ENCODE measurements at regions not wholly inside any gene's neighbourhood (a gene's known extent, or its start where the extent isn't known, plus 50 kb on each side); places are given as distances from the start of the nearest gene placed in this dataset.

DNA sequence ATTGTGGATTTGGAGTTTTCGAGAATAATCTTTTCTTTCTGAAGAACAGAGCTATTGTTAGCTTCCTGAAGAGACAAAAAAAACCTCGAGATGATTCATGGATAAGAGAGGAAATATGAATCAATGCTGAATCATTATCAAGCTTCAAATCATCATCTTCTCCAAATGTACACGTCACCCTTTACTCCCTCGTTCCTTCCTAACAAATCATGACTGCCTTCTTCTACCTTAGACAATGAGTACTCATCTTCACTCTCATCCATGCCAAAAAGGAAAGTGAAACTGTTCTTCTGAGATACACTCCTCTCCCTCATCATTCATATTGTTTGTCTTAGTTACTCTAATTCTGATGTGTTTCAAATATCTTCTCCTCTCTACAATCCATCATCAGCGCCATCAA is 1115.8 kb upstream of the ATXN7L3B start:
- Histone ChIP-seq H3K9me3 (ENCODE audit: control insufficient read depth, low read length) (peaks cover 7% of the 10 kb centered on the region), H3K27me3 (replicated peaks; ENCODE audit: control insufficient read depth, insufficient read depth, low read length) (no peaks in the 10 kb centered on the region), H3K4me3 (ENCODE audit: low read length) (peak overlapping the region; percentile 17), H3K36me3 (ENCODE audit: control insufficient read depth, insufficient read depth, low read length, severe bottlenecking) (no peaks in the 10 kb centered on the region), H3K4me1 (ENCODE audit: control insufficient read depth, insufficient read depth, low read length) (no peaks in the 10 kb centered on the region), H3K9ac (ENCODE audit: low read length) (no peak overlapping the region)
- peak; percentile 0 for DNase-seq (ENCODE audit: low read depth)

DNA sequence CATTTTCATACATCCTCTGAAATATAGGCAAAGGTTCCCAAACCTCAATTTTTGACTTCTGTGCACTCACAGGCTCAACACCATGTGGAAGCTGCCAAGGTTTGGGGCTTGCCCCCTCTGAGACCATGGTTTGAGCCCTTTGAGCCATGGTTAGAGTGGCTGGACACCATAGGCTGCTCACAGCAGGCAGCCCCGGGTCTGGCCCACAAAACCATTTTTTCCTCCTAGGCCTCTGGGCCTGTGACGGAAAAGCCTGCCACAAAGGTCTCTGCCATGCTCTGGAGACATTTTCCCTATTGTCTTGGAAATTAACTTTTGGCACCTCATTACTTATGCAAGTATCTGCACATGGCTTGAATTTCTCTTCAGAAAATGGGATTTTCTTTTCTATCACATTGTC is 1113.2 kb upstream of the ATXN7L3B start:
- DNase-seq (ENCODE audit: low read depth), result no peak
- Histone ChIP-seq H3K4me3 (ENCODE audit: low read length) (no peak overlapping the region), H3K36me3 (ENCODE audit: control insufficient read depth, insufficient read depth, low read length, severe bottlenecking) (no peaks in the 10 kb centered on the region)

DNA sequence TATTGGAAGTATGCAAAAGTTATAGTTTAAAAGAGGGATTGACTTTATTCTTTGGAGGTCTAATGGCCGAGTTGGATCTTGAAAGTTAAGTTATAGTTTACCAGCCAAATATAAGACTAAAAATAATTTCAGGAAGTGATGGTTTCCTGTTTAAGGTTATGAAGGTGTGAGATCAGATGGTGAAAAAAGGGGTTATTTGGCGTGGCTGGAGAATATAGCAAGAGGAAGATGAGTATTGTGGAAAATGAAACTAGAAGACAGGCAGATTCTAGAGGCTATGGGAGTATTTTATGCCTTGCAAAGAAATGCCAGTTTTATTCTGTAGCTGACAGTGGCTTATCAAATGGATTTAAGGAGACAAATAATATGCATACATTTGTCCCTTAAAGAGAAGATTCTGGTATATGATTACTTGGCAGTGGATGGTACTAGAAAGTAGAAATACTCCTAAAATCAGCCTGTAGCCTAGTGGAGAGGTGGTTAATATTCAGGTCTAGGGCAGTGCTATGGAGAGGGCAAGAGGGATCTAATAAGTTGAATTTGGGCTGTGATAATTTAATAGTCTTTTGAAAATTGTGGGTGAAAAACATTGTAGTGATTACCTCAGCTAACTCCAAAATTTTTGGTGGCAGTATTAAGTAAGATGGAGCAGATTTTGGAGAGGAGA is 1091.8 kb upstream of the ATXN7L3B start:
- no peak overlapping the region for H3K9ac ChIP-seq (ENCODE audit: low read length)
- DNase-seq (ENCODE audit: low read depth), result no peak
- H3K9me3 ChIP-seq (ENCODE audit: control insufficient read depth, low read length), result no peaks in the 10 kb centered on the region
- H3K4me1 ChIP-seq (ENCODE audit: control insufficient read depth, insufficient read depth, low read length), result no peaks in the 10 kb centered on the region
- no peaks in the 10 kb centered on the region for H3K27me3 ChIP-seq (replicated peaks; ENCODE audit: control insufficient read depth, insufficient read depth, low read length)
- H3K36me3 ChIP-seq (ENCODE audit: control insufficient read depth, insufficient read depth, low read length, severe bottlenecking), result no peaks in the 10 kb centered on the region
- no peak overlapping the region for H3K4me3 ChIP-seq (ENCODE audit: low read length)

More for the DNA sequence above, 1113.2 kb upstream of the ATXN7L3B start:
- Histone ChIP-seq H3K27me3 (replicated peaks; ENCODE audit: control insufficient read depth, insufficient read depth, low read length) (no peaks in the 10 kb centered on the region), H3K9ac (ENCODE audit: low read length) (no peak overlapping the region), H3K9me3 (ENCODE audit: control insufficient read depth, low read length) (peaks cover 7% of the 10 kb centered on the region), H3K4me1 (ENCODE audit: control insufficient read depth, insufficient read depth, low read length) (no peaks in the 10 kb centered on the region)

- H3K4me1 ChIP-seq (ENCODE audit: control insufficient read depth, insufficient read depth, low read length), result no peaks in the 10 kb centered on the region
- no peak overlapping the region for H3K4me3 ChIP-seq (ENCODE audit: low read length)
- H3K27me3 ChIP-seq (replicated peaks; ENCODE audit: control insufficient read depth, insufficient read depth, low read length), result no peaks in the 10 kb centered on the region
- no peak for DNase-seq (ENCODE audit: low read depth)
- no peak overlapping the region for H3K9ac ChIP-seq (ENCODE audit: low read length)
- no peaks in the 10 kb centered on the region for H3K36me3 ChIP-seq (ENCODE audit: control insufficient read depth, insufficient read depth, low read length, severe bottlenecking)
- no peaks in the 10 kb centered on the region for H3K9me3 ChIP-seq (ENCODE audit: control insufficient read depth, low read length)
Observed at GRCh38 chr12:73452672-73453469, 1084.8 kb upstream of the ATXN7L3B start.

GRCh38 chr12:73460212-73460611 is 1077.4 kb upstream of the ATXN7L3B start:
- no peak overlapping the region for H3K4me3 ChIP-seq (ENCODE audit: low read length)
- H3K27me3 ChIP-seq (replicated peaks; ENCODE audit: control insufficient read depth, insufficient read depth, low read length), result no peaks in the 10 kb centered on the region
- DNase-seq (ENCODE audit: low read depth), result no peak

DNA sequence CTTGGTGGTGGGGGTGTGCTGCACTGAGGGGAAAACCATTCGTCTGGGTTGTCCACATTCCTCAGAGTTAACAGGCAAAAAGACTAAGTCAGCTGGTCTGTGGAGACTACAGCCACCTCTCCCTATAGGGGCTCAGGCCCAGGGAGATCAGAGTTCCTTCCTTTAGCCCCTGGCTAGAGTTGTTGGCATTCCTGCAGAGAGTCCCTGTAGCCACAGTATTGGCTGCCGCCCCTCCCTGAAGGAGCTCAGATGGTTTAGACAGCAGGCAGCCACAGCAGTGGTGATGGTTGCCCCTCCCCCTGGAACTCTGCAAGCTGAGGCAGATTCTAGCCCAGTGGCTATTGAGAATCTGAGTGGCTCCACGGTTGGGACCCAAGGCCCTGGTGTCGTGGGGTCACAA is 1072.5 kb upstream of the ATXN7L3B start:
- DNase-seq (ENCODE audit: low read depth), result no peak
- H3K27me3 ChIP-seq (replicated peaks; ENCODE audit: control insufficient read depth, insufficient read depth, low read length), result no peaks in the 10 kb centered on the region
- H3K4me3 ChIP-seq (ENCODE audit: low read length), result no peak overlapping the region
- peaks cover 5% of the 10 kb centered on the region for H3K9me3 ChIP-seq (ENCODE audit: control insufficient read depth, low read length)
- H3K4me1 ChIP-seq (ENCODE audit: control insufficient read depth, insufficient read depth, low read length), result no peaks in the 10 kb centered on the region
- no peaks in the 10 kb centered on the region for H3K36me3 ChIP-seq (ENCODE audit: control insufficient read depth, insufficient read depth, low read length, severe bottlenecking)
- H3K9ac ChIP-seq (ENCODE audit: low read length), result no peak overlapping the region

More at GRCh38 chr12:73460212-73460611, 1077.4 kb upstream of the ATXN7L3B start:
- no peak overlapping the region for H3K9ac ChIP-seq (ENCODE audit: low read length)
- H3K9me3 ChIP-seq (ENCODE audit: control insufficient read depth, low read length), result no peaks in the 10 kb centered on the region
- no peaks in the 10 kb centered on the region for H3K4me1 ChIP-seq (ENCODE audit: control insufficient read depth, insufficient read depth, low read length)
- no peaks in the 10 kb centered on the region for H3K36me3 ChIP-seq (ENCODE audit: control insufficient read depth, insufficient read depth, low read length, severe bottlenecking)

DNA sequence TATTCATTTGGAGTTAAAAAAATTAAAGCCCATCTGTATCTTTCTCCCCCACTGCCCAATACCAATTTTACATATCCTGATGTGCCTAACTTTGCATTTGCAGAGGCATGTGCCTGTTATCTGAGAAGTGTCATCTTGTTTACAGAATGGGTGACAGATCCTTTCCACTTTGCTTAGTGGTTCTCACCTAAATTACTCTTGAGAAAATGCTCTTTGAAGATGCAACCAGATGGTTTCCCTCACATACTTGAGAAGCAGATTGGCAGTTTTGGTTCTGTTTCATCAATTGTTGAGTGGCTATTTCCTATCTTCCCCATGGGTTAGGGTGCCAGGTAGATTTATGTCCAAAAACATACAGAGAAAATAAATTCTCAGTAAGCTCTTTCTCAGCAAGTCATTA is 1051.4 kb upstream of the ATXN7L3B start:
- H3K36me3 ChIP-seq (ENCODE audit: control insufficient read depth, insufficient read depth, low read length, severe bottlenecking), result no peaks in the 10 kb centered on the region
- peaks cover 15% of the 10 kb centered on the region for H3K9me3 ChIP-seq (ENCODE audit: control insufficient read depth, low read length)
- no peak for DNase-seq (ENCODE audit: low read depth)
- no peak overlapping the region for H3K9ac ChIP-seq (ENCODE audit: low read length)
- H3K4me3 ChIP-seq (ENCODE audit: low read length), result no peak overlapping the region
- H3K4me1 ChIP-seq (ENCODE audit: control insufficient read depth, insufficient read depth, low read length), result no peaks in the 10 kb centered on the region
- no peaks in the 10 kb centered on the region for H3K27me3 ChIP-seq (replicated peaks; ENCODE audit: control insufficient read depth, insufficient read depth, low read length)

- Histone ChIP-seq H3K4me1 (ENCODE audit: control insufficient read depth, insufficient read depth, low read length) (no peaks in the 10 kb centered on the region), H3K9ac (ENCODE audit: low read length) (no peak overlapping the region), H3K27me3 (replicated peaks; ENCODE audit: control insufficient read depth, insufficient read depth, low read length) (no peaks in the 10 kb centered on the region), H3K4me3 (ENCODE audit: low read length) (no peak overlapping the region), H3K36me3 (ENCODE audit: control insufficient read depth, insufficient read depth, low read length, severe bottlenecking) (no peaks in the 10 kb centered on the region), H3K9me3 (ENCODE audit: control insufficient read depth, low read length) (no peaks in the 10 kb centered on the region)
- DNase-seq (ENCODE audit: low read depth), result no peak
Observed at GRCh38 chr12:73506611-73507010, 1031.0 kb upstream of the ATXN7L3B start.

DNA sequence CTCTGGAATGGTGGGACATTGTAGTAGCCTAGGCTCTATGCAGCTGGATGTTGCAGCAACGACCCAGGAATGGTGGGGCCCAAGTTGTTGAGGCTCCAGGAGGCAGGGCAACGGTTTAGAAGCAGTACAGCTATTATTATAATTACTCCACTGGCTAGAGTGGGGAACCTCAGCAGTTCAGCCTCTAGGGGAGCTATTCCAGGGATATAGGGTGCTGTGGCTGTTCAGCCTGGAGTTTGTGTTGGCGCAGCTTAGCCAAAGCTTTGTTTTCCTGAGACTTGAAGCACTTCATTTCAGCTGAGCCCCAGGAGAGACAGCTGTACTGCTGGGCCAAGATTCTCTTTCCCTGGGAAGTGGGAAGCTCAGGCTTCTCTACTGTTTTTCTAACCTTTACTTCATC is 1023.0 kb upstream of the ATXN7L3B start:
- DNase-seq (ENCODE audit: low read depth), result no peak
- no peaks in the 10 kb centered on the region for H3K36me3 ChIP-seq (ENCODE audit: control insufficient read depth, insufficient read depth, low read length, severe bottlenecking)
- H3K4me1 ChIP-seq (ENCODE audit: control insufficient read depth, insufficient read depth, low read length), result no peaks in the 10 kb centered on the region
- no peaks in the 10 kb centered on the region for H3K27me3 ChIP-seq (replicated peaks; ENCODE audit: control insufficient read depth, insufficient read depth, low read length)
- H3K4me3 ChIP-seq (ENCODE audit: low read length), result no peak overlapping the region
- H3K9ac ChIP-seq (ENCODE audit: low read length), result no peak overlapping the region
- H3K9me3 ChIP-seq (ENCODE audit: control insufficient read depth, low read length), result no peaks in the 10 kb centered on the region

GRCh38 chr12:73517859-73518258 is 1019.8 kb upstream of the ATXN7L3B start:
- H3K4me3 ChIP-seq (ENCODE audit: low read length), result no peak overlapping the region
- DNase-seq (ENCODE audit: low read depth), result no peak
- no peak overlapping the region for H3K9ac ChIP-seq (ENCODE audit: low read length)
- no peaks in the 10 kb centered on the region for H3K27me3 ChIP-seq (replicated peaks; ENCODE audit: control insufficient read depth, insufficient read depth, low read length)
- peaks cover 8% of the 10 kb centered on the region for H3K9me3 ChIP-seq (ENCODE audit: control insufficient read depth, low read length)
- no peaks in the 10 kb centered on the region for H3K4me1 ChIP-seq (ENCODE audit: control insufficient read depth, insufficient read depth, low read length)
- H3K36me3 ChIP-seq (ENCODE audit: control insufficient read depth, insufficient read depth, low read length, severe bottlenecking), result no peaks in the 10 kb centered on the region

- H3K9me3 ChIP-seq (ENCODE audit: control insufficient read depth, low read length), result peaks cover 6% of the 10 kb centered on the region
- H3K27me3 ChIP-seq (replicated peaks; ENCODE audit: control insufficient read depth, insufficient read depth, low read length), result no peaks in the 10 kb centered on the region
- H3K4me3 ChIP-seq (ENCODE audit: low read length), result no peak overlapping the region
- H3K9ac ChIP-seq (ENCODE audit: low read length), result no peak overlapping the region
- DNase-seq (ENCODE audit: low read depth), result no peak
- no peaks in the 10 kb centered on the region for H3K4me1 ChIP-seq (ENCODE audit: control insufficient read depth, insufficient read depth, low read length)
- no peaks in the 10 kb centered on the region for H3K36me3 ChIP-seq (ENCODE audit: control insufficient read depth, insufficient read depth, low read length, severe bottlenecking)
Observed at GRCh38 chr12:73529231-73529630, 1008.4 kb upstream of the ATXN7L3B start.

All from adipocyte (in vitro differentiated cells).